ENCODE measurements at regions not wholly inside any gene's neighbourhood (a gene's known extent, or its start where the extent isn't known, plus 50 kb on each side); places are given as distances from the start of the nearest gene placed in this dataset.

DNA sequence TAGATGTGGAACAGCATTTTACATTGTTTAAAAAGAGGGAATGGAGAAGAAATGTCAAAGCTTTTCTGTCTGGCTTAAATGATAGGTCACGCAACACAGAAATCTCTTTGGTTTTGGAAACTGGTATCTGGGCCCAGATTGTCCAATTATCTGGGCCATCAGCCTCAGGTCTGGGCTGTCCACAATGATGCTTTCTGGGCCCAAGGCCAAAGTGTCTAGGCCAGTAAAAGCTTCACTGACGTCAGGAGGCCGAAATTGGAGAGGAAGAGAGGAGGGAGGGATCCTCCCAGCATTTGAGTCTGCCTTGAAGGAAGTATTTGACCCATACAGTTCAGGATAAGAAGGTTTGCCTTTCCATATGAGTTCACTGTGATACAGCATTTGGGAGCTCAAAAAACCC, 60.7 kb upstream of the ALDH1A3 start:
- no peaks in the 10 kb centered on the region for H3K36me3 ChIP-seq

DNA sequence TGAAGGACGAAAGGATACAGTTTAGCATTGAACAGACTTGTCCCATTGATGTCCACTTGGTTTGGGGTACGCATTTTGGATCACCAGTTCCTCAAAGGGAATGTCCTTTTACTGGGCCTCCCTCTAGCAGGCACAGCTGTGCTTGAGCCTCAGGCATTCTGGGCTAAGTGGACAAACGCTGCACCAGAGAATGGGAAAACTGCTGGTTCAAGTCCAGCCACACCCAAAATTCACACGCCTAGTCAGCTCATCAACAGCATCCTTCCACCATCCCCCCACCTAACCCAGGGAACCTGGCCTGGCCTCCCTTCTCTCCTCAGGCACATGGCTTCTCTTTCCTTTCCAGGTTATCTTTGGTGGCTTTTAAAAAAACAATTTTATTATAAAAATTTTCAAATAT, 59.1 kb upstream of the ALDH1A3 start:
- intact Hi-C loops (cut with DNase I; ENCODE audit: low total_unique reads): no loop called here
- H3K27ac ChIP-seq: no peak overlapping the region
- no peaks in the 10 kb centered on the region for H3K36me3 ChIP-seq
- TF ChIP-seq, protein P1, sequence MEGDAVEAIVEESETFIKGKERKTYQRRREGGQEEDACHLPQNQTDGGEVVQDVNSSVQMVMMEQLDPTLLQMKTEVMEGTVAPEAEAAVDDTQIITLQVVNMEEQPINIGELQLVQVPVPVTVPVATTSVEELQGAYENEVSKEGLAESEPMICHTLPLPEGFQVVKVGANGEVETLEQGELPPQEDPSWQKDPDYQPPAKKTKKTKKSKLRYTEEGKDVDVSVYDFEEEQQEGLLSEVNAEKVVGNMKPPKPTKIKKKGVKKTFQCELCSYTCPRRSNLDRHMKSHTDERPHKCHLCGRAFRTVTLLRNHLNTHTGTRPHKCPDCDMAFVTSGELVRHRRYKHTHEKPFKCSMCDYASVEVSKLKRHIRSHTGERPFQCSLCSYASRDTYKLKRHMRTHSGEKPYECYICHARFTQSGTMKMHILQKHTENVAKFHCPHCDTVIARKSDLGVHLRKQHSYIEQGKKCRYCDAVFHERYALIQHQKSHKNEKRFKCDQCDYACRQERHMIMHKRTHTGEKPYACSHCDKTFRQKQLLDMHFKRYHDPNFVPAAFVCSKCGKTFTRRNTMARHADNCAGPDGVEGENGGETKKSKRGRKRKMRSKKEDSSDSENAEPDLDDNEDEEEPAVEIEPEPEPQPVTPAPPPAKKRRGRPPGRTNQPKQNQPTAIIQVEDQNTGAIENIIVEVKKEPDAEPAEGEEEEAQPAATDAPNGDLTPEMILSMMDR (IDR thresholded peaks at IDR 0.05): no peak
- no peaks in the 10 kb centered on the region for H3K27me3 ChIP-seq
- no peak for DNase-seq
- H3K4me1 ChIP-seq: no peaks in the 10 kb centered on the region
- peaks cover 0 to 15% (median 14%) of the 10 kb centered on the region in 3 donors for H3K9me3 ChIP-seq
- H3K4me3 ChIP-seq: no peak overlapping the region

More for the DNA sequence above, 60.7 kb upstream of the ALDH1A3 start:
- TF ChIP-seq, protein P1 (IDR thresholded peaks at IDR 0.05): no peak
- intact Hi-C loops (cut with DNase I; ENCODE audit: low total_unique reads): no loop called here
- Histone ChIP-seq H3K27me3 (no peaks in the 10 kb centered on the region), H3K27ac (no peak overlapping the region), H3K9me3 (peaks cover 0 to 16% (median 14%) of the 10 kb centered on the region in 3 donors), H3K4me3 (no peak overlapping the region), H3K4me1 (no peaks in the 10 kb centered on the region)
- no peak for DNase-seq

DNA sequence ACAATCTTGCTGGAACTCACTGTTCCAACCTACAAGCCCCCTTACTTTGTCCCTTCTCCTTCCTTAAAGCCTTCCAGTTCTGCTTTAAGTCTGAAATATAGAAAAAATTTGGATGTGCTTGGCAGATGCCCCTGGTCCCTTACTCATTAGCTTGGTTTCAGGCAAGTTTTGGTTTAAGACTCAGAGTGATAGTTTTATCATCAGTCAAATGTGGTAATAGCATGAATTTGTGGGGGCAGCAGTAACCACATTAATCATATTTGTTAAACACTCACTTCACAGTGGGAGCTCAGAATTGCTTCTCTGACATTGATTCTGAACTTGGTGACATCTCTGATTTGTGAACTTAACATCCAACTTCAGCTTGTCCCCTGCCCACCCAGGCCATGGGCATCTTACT, 58.3 kb upstream of the ALDH1A3 start:
- TF ChIP-seq, protein P1 (IDR thresholded peaks at IDR 0.05): no peak
- Histone ChIP-seq H3K36me3 (no peaks in the 10 kb centered on the region), H3K27ac (no peak overlapping the region), H3K9me3 (peaks cover 0 to 8% (median 7%) of the 10 kb centered on the region in 3 donors), H3K4me3 (no peak overlapping the region), H3K27me3 (peaks cover 0 to 3% of the 10 kb centered on the region in 2 donors), H3K4me1 (no peaks in the 10 kb centered on the region)
- intact Hi-C loops (cut with DNase I; ENCODE audit: low total_unique reads): no loop called here
- no peak for DNase-seq

DNA sequence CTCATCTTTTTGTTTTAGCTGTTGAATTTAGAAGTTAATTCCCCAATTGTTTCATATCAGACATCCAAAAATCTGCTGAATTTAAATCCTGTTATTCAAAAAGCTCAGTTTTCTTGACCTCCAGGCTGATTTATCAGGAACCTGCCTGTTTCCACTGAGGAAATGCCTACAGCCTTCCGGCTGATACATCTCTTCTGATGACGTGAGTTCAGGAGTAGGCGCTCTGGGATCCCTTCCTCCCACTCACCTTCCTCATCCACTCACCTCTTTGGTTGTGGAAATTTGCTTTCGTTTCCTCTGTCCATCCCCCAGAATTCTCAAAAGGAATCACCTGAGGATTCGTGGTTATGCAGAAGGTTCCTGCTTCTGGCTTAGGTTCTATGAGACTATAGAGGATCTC, 55.4 kb upstream of the ALDH1A3 start:
- H3K4me3 ChIP-seq: no peak overlapping the region
- no peak overlapping the region for H3K27ac ChIP-seq
- H3K9me3 ChIP-seq: peaks cover 0 to 6% (median 0%) of the 10 kb centered on the region in 3 donors
- no peak for DNase-seq
- intact Hi-C loops (cut with DNase I; ENCODE audit: low total_unique reads): no loop called here
- H3K4me1 ChIP-seq: no peaks in the 10 kb centered on the region
- peaks cover 0 to 6% of the 10 kb centered on the region in 2 donors for H3K27me3 ChIP-seq
- no peaks in the 10 kb centered on the region for H3K36me3 ChIP-seq
- TF ChIP-seq, protein P1 (IDR thresholded peaks at IDR 0.05): no peak

DNA sequence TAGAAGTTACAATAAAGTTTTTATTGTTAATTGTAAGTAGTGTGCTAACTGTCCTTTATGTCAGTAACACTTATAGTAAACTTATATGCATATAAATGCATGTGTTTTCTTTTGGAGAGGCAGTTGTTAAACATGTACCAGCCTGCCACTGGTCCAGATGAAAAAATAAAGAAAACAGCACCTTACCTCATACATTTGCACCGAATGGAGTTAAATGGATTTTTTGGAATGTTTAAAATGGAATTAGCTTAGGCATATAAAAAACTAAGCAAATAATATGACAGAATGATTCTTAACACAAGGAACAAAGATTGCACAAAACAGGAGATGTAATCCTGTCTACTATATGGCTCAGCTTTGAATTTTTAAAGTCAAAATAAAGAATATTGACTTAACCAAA, 50.2 kb upstream of the ALDH1A3 start:
- Histone ChIP-seq H3K36me3 (no peaks in the 10 kb centered on the region), H3K27ac (no peak overlapping the region), H3K4me1 (no peaks in the 10 kb centered on the region), H3K27me3 (peaks cover 0 to 6% of the 10 kb centered on the region in 2 donors), H3K4me3 (no peak overlapping the region), H3K9me3 (no peaks in the 10 kb centered on the region)
- DNase-seq: no peak
- TF ChIP-seq, protein P1 (IDR thresholded peaks at IDR 0.05): no peak
- intact Hi-C loops (cut with DNase I; ENCODE audit: low total_unique reads): no loop called here
